Prostate gland (tissue), 2 donors: ENCODE measurements at regions not wholly inside any gene's neighbourhood (a gene's known extent, or its start where the extent isn't known, plus 50 kb on each side); places are given as distances from the start of the nearest gene placed in this dataset.

ENCODE experiments used
- POLR2A ChIP-seq: fragments of 450-650 bp; IDR thresholded peaks from one replicate; pipeline ENCODE4 v1.6.1; 2016; ENCODE audit warnings: antibody characterized with exemption, mild to moderate bottlenecking
- TF ChIP-seq, protein P1 (sequence below), 4 experiments: fragments of 200-600 bp in 2 of 4; fragments of 450-650 bp in 2 of 4; sonication (generic) in 2 of 4; IDR thresholded peaks; 1 replicate in 3 of 4; 2 replicates in 1 of 4; pipeline ENCODE4 v1.5.1; 2016 to 2019; ENCODE audit warnings: antibody characterized with exemption in 4 of 4, mild to moderate bottlenecking in 2 of 4, moderate library complexity in 2 of 4

DNA sequence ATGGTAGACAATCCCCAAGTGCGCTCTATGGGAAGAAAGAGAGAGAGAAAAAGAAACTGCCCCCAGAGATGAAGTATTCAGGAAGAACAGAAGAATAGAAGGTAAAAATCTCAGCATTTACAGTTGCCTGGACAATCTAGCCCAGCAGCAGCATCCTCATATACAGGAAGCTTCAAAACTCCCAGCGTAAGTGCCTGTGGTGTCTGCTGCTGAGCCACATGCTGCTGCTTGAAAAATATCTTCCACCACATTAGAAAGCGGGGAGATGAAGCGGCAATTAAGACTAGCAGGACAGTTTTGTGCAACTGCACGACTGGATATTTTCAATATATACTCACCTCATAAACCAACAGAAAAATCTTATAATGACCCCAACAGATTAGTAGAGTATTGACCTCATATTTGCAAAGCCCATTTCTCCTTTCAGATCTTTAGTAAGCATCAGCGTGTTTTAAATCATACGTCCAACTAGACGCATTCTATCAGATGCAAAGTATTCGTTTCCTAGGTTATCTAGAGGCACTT is 972.0 kb upstream of the TENM3 start:
- TF ChIP-seq, protein P1, sequence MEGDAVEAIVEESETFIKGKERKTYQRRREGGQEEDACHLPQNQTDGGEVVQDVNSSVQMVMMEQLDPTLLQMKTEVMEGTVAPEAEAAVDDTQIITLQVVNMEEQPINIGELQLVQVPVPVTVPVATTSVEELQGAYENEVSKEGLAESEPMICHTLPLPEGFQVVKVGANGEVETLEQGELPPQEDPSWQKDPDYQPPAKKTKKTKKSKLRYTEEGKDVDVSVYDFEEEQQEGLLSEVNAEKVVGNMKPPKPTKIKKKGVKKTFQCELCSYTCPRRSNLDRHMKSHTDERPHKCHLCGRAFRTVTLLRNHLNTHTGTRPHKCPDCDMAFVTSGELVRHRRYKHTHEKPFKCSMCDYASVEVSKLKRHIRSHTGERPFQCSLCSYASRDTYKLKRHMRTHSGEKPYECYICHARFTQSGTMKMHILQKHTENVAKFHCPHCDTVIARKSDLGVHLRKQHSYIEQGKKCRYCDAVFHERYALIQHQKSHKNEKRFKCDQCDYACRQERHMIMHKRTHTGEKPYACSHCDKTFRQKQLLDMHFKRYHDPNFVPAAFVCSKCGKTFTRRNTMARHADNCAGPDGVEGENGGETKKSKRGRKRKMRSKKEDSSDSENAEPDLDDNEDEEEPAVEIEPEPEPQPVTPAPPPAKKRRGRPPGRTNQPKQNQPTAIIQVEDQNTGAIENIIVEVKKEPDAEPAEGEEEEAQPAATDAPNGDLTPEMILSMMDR (IDR thresholded peaks at IDR 0.05): no peak
- no peak for TF ChIP-seq POLR2A
